Activated CD8-positive, alpha-beta memory T cell treated with anti-CD3 and anti-CD28 coated beads, Interleukin-2, amount 10 ng/mL, durations not matched to agents 7 days and 5 days (primary cell): ENCODE measurements at regions not wholly inside any gene's neighbourhood (a gene's known extent, or its start where the extent isn't known, plus 50 kb on each side); places are given as distances from the start of the nearest gene placed in this dataset.
"Not testable (repeated sequence)": the region's sequence is repeated elsewhere in the genome, so short reads cannot be mapped to it uniquely, and the experiment has no call there.

Experiments
- ATAC-seq: fragments of 150-1000 bp; cut with Tn5 transposase; one replicate; pipeline ENCODE4 v1.10.0; 2021; ENCODE audit warnings: moderate library complexity
- CTCF ChIA-PET: fragments of 350-600 bp; sonication (Branson Sonifier 250); formaldehyde crosslinking; loops from one replicate; lab custom pipeline; 2021; ENCODE audit warnings: antibody characterized with exemption; lab: Charles Lee
- DNase-seq: peaks from one replicate; pipeline ENCODE4 v3.0.0-alpha.2; 2020
- H3K27ac Mint-ChIP-seq: one replicate; pipeline ENCODE4 v1.8.0; 2021; ENCODE audit warnings: mild to moderate bottlenecking, mixed read lengths
- H3K27me3 Mint-ChIP-seq: one replicate; pipeline ENCODE4 v1.8.0; 2021; ENCODE audit warnings: mixed read lengths
- H3K36me3 Mint-ChIP-seq: one replicate; pipeline ENCODE4 v1.8.0; 2021; ENCODE audit warnings: mild to moderate bottlenecking, mixed read lengths
- H3K4me1 Mint-ChIP-seq: one replicate; pipeline ENCODE4 v1.8.0; 2021; ENCODE audit warnings: mixed read lengths
- H3K4me3 Mint-ChIP-seq: one replicate; pipeline ENCODE4 v1.8.0; 2021; ENCODE audit warnings: mild to moderate bottlenecking, moderate library complexity, mixed read lengths
- H3K9me3 Mint-ChIP-seq: one replicate; pipeline ENCODE4 v1.8.0; 2022; ENCODE audit warnings: low read depth, mixed read lengths

DNA sequence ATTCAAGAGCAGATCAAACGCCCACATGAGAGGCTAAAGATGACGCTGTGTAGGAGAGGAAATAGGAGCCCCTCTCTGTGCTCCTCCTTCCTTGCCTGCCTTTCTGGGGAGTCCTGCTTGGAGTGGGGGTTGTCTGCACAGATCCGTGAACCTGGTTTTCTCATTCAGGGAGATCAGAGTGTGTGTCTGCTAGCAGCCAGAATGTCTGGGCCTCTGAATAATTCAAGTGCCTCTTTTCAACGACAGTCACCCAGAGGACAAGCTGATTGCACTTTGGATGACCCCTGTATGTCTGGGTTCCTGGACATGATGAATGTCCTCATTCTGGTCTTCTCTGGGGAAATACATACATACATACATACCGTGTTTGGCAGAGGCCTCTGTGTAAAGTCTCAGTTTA, 592.5 kb upstream of the B3GAT1 start:
- no peaks in the 10 kb centered on the region for H3K9me3 Mint-ChIP-seq
- no peaks in the 10 kb centered on the region for H3K27me3 Mint-ChIP-seq
- H3K4me1 Mint-ChIP-seq: no peaks in the 10 kb centered on the region
- no peak overlapping the region for H3K4me3 Mint-ChIP-seq
- H3K36me3 Mint-ChIP-seq: no peaks in the 10 kb centered on the region
- CTCF ChIA-PET: no interaction called here
- no peak for DNase-seq
- no peak for ATAC-seq
- no peak overlapping the region for H3K27ac Mint-ChIP-seq

DNA sequence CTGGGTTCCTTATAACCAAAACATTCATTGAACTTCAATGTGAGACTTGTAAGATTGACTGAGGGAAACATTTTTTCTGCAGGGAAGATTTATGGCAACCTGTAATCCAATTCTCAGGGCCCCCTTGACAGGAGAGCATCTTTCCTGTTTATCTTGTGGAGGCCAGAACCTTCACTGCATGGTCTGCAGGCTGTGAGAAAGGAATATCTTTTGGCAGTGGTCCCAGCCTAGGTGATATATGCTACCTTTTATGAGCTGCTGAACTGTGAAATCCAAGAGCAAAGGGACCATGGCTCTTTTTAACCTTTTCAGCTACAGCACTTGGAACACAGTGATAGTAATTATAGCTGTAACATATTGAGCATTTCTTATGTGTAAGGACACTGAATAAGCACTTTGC, 590.2 kb upstream of the B3GAT1 start:
- DNase-seq (no peak), ATAC-seq (no peak)
- no peaks in the 10 kb centered on the region for H3K4me1 Mint-ChIP-seq
- no peak overlapping the region for H3K4me3 Mint-ChIP-seq
- no peak overlapping the region for H3K27ac Mint-ChIP-seq
- no peaks in the 10 kb centered on the region for H3K27me3 Mint-ChIP-seq
- no peaks in the 10 kb centered on the region for H3K36me3 Mint-ChIP-seq
- no peaks in the 10 kb centered on the region for H3K9me3 Mint-ChIP-seq
- CTCF ChIA-PET: no interaction called here

DNA sequence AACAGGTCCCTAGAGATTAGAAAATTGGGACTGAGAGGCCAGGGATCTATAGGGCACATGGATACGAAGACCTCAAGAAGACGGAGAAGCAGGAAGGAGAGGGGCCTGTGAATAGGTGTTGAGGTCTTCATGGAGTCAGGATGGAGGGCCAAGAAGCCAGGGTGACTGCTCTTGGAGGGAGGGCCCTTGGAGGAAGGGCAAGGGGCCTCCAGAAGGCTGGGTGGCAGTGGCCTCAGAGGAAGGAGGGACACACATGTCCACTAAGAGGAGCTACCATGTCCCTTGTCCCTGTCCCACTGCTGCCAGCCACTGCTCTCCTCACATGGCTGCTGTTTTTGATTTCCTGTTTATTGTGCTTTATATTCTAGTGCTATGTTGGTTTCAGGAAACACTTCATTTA, 589.5 kb upstream of the B3GAT1 start:
- ATAC-seq: no peak
- no peak overlapping the region for H3K27ac Mint-ChIP-seq
- no peak overlapping the region for H3K4me3 Mint-ChIP-seq
- H3K36me3 Mint-ChIP-seq: no peaks in the 10 kb centered on the region
- no peaks in the 10 kb centered on the region for H3K27me3 Mint-ChIP-seq
- H3K9me3 Mint-ChIP-seq: no peaks in the 10 kb centered on the region
- DNase-seq: no peak
- CTCF ChIA-PET: no interaction called here
- no peaks in the 10 kb centered on the region for H3K4me1 Mint-ChIP-seq

DNA sequence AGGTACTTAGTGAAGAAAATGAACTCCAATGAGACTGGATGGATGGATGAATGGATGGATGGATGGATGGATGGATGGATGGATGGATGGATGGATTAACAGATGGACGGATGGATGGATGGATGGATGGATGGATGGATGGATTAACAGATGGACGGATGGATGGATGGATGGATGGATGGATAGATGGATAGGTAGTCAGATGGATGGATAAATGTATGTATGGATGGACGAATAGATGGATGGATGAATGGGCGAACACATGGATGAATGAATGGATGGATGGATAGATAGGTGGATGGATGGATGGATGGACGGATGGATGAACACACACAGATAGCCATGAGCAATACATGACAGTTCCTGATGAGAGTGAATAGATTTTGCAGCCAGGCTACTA, 589.0 kb upstream of the B3GAT1 start:
- CTCF ChIA-PET, H3K4me3 Mint-ChIP-seq, H3K36me3 Mint-ChIP-seq, H3K27me3 Mint-ChIP-seq, ATAC-seq, H3K4me1 Mint-ChIP-seq, H3K27ac Mint-ChIP-seq, H3K9me3 Mint-ChIP-seq, DNase-seq: not testable (repeated sequence)

DNA sequence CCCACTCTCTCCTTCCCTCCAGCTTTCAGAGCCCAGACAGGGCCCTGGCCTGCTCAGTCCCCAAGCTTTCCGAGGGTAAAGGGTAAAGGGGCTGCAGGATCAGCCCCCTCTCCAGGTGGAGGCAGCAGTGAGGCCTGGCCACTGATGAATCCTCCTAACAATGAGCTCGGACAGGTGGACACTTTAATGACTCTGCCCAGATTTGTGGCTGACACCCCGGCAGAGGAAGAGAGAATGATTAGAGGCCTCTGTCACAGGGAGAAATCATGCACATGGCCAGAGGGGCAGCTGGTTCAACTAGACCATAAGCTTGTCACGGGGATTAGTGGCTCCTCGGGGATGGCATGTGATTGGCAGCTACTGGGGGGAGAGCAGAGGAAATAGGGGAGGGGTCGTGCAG, 587.5 kb upstream of the B3GAT1 start:
- ATAC-seq (no peak), DNase-seq (no peak)
- CTCF ChIA-PET: no interaction called here
- no peak overlapping the region for H3K4me3 Mint-ChIP-seq
- no peak overlapping the region for H3K27ac Mint-ChIP-seq
- H3K4me1 Mint-ChIP-seq: no peaks in the 10 kb centered on the region
- peaks cover 5% of the 10 kb centered on the region for H3K27me3 Mint-ChIP-seq
- no peaks in the 10 kb centered on the region for H3K9me3 Mint-ChIP-seq
- no peaks in the 10 kb centered on the region for H3K36me3 Mint-ChIP-seq

- DNase-seq: no peak
- no peaks in the 10 kb centered on the region for H3K36me3 Mint-ChIP-seq
- ATAC-seq: no peak
- H3K27me3 Mint-ChIP-seq: peaks cover 5% of the 10 kb centered on the region
- H3K27ac Mint-ChIP-seq: no peak overlapping the region
- no peak overlapping the region for H3K4me3 Mint-ChIP-seq
- H3K4me1 Mint-ChIP-seq: no peaks in the 10 kb centered on the region
- no peaks in the 10 kb centered on the region for H3K9me3 Mint-ChIP-seq
- CTCF ChIA-PET: no interaction called here
Measured at GRCh38 chr11:134997652-134998320, 585.7 kb upstream of the B3GAT1 start.

GRCh38 chr11:134995741-134996140, 583.7 kb upstream of the B3GAT1 start:
- no peaks in the 10 kb centered on the region for H3K36me3 Mint-ChIP-seq
- ATAC-seq (no peak), DNase-seq (no peak)
- no peak overlapping the region for H3K27ac Mint-ChIP-seq
- no peaks in the 10 kb centered on the region for H3K9me3 Mint-ChIP-seq
- CTCF ChIA-PET: interaction anchor here (0.7 kb wide), 1 partner anchor 808 kb away, joined by 3 read pairs; no protein-coding TSS in a partner anchor
- H3K27me3 Mint-ChIP-seq: peaks cover 10% of the 10 kb centered on the region
- no peak overlapping the region for H3K4me3 Mint-ChIP-seq
- H3K4me1 Mint-ChIP-seq: no peaks in the 10 kb centered on the region

DNA sequence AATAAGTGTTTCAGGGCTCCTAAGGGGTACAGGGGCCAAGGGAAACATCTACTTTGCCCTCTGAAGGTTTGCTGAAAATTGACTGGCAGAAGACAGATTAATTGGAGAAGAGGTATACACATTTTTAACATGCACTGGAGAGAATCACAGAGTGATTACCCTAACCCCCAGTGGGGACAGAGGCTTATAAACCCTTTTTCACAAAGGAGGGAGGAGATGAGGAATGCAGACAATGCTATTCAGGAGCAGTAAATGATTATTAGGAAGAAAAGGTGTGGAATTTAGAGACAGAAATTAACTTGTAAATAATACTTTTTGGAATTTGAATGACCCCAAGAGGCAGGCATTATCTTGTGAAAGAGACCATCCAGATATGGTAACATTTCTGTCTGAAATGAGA, 582.4 kb upstream of the B3GAT1 start:
- CTCF ChIA-PET: no interaction called here
- H3K27me3 Mint-ChIP-seq: peaks cover 10% of the 10 kb centered on the region
- ATAC-seq: no peak
- no peak for DNase-seq
- no peak overlapping the region for H3K27ac Mint-ChIP-seq
- H3K4me3 Mint-ChIP-seq: no peak overlapping the region
- no peaks in the 10 kb centered on the region for H3K36me3 Mint-ChIP-seq
- no peaks in the 10 kb centered on the region for H3K9me3 Mint-ChIP-seq
- no peaks in the 10 kb centered on the region for H3K4me1 Mint-ChIP-seq

GRCh38 chr11:134993691-134994243, 581.7 kb upstream of the B3GAT1 start:
- ATAC-seq (no peak), DNase-seq (no peak)
- Mint-ChIP-seq H3K4me3 (no peak overlapping the region), H3K27ac (no peak overlapping the region), H3K36me3 (no peaks in the 10 kb centered on the region), H3K4me1 (no peaks in the 10 kb centered on the region), H3K27me3 (peaks cover 10% of the 10 kb centered on the region), H3K9me3 (no peaks in the 10 kb centered on the region)
- CTCF ChIA-PET: no interaction called here

- H3K9me3 Mint-ChIP-seq: no peaks in the 10 kb centered on the region
- DNase-seq (no peak), ATAC-seq (no peak)
- CTCF ChIA-PET: no interaction called here
- H3K4me1 Mint-ChIP-seq: no peaks in the 10 kb centered on the region
- no peaks in the 10 kb centered on the region for H3K36me3 Mint-ChIP-seq
- H3K27ac Mint-ChIP-seq: no peak overlapping the region
- H3K4me3 Mint-ChIP-seq: no peak overlapping the region
- H3K27me3 Mint-ChIP-seq: peaks cover 10% of the 10 kb centered on the region
Measured at GRCh38 chr11:134992981-134993380, 580.9 kb upstream of the B3GAT1 start.

DNA sequence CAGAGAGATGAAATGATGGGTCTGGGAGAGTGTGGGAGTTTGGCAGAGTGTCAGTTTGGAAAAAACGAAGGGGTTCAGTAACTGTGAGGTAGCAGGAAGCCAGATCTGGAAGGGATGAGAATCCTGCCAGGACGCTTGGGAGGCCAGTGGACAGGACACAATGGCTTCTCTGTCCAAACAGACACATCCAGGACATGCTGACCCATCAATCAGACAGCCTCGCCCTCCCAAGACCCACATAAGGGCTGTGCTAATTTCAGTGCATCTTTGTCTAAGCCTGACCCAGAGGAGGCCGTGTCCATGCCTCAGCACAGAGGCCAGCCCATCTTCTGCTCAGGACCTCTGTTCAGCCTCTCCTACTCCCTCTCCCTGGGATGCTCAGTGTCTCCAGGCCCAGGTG, 576.5 kb upstream of the B3GAT1 start:
- H3K4me3 Mint-ChIP-seq: no peak overlapping the region
- ATAC-seq: no peak
- CTCF ChIA-PET: no interaction called here
- no peaks in the 10 kb centered on the region for H3K36me3 Mint-ChIP-seq
- no peak overlapping the region for H3K27ac Mint-ChIP-seq
- H3K27me3 Mint-ChIP-seq: peaks cover 4% of the 10 kb centered on the region
- H3K4me1 Mint-ChIP-seq: no peaks in the 10 kb centered on the region
- DNase-seq: no peak
- H3K9me3 Mint-ChIP-seq: no peaks in the 10 kb centered on the region

GRCh38 chr11:134987822-134988221, 575.8 kb upstream of the B3GAT1 start:
- Mint-ChIP-seq H3K9me3 (no peaks in the 10 kb centered on the region), H3K27me3 (peaks cover 4% of the 10 kb centered on the region), H3K36me3 (no peaks in the 10 kb centered on the region), H3K4me3 (no peak overlapping the region), H3K4me1 (no peaks in the 10 kb centered on the region), H3K27ac (no peak overlapping the region)
- CTCF ChIA-PET: no interaction called here
- DNase-seq: no peak
- ATAC-seq: no peak

- CTCF ChIA-PET: no interaction called here
- Mint-ChIP-seq H3K27me3 (peaks cover under 1% of the 10 kb centered on the region), H3K36me3 (no peaks in the 10 kb centered on the region), H3K4me1 (no peaks in the 10 kb centered on the region), H3K27ac (no peak overlapping the region), H3K4me3 (no peak overlapping the region), H3K9me3 (no peaks in the 10 kb centered on the region)
- ATAC-seq (no peak), DNase-seq (no peak)
Measured at GRCh38 chr11:134987223-134987768, 575.3 kb upstream of the B3GAT1 start.

GRCh38 chr11:134984421-134984820, 572.4 kb upstream of the B3GAT1 start:
- no peak for DNase-seq
- CTCF ChIA-PET: no interaction called here
- Mint-ChIP-seq H3K4me1 (no peaks in the 10 kb centered on the region), H3K36me3 (no peaks in the 10 kb centered on the region), H3K27ac (no peak overlapping the region), H3K4me3 (no peak overlapping the region), H3K9me3 (no peaks in the 10 kb centered on the region), H3K27me3 (no peaks in the 10 kb centered on the region)
- ATAC-seq: no peak
